Stimulated activated CD4-positive, alpha-beta T cell treated with anti-CD3 and anti-CD28 coated beads, Interleukin-15, amount 100 ng/mL, for 48 hours (primary cell): ENCODE measurements at regions not wholly inside any gene's neighbourhood (a gene's known extent, or its start where the extent isn't known, plus 50 kb on each side); places are given as distances from the start of the nearest gene placed in this dataset.

Experiments
- DNase-seq, 2 donors: peaks; one replicate each; pipeline ENCODE4 v3.0.0-alpha.2; 2020; ENCODE audit warnings: low read depth in 2 of 2

- no peak for DNase-seq
Observed at GRCh38 chr3:82093641-82094040, 332.2 kb upstream of the GBE1 start.

DNA sequence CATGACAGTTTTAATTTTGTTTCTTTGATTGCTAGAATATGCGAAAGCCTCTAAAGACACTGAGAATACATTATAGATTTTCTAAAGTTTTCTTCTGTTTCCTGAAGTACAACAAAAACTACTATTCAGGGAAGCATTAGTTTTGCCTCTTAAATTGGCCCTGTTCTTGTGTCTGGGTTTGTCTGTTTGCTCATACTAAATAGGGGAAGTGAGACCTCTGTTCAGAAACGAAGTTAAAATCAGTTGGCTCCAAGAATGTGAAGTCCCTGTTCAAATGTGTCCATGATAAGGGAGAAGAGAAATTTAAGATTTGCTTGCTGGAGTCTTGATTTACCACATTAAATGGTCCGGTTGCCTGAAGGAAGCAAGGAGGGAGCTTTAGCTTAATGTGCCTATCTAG is 327.3 kb upstream of the GBE1 start:
- no peak for DNase-seq

- DNase-seq = no peak
Observed at GRCh38 chr3:82087958-82088357, 326.5 kb upstream of the GBE1 start.

- no peak for DNase-seq
Observed at GRCh38 chr3:82085851-82086475, 324.5 kb upstream of the GBE1 start.

GRCh38 chr3:82085356-82085755 is 323.9 kb upstream of the GBE1 start:
- no peak for DNase-seq

- no peak for DNase-seq
Observed at GRCh38 chr3:82084824-82085223, 323.4 kb upstream of the GBE1 start.

DNA sequence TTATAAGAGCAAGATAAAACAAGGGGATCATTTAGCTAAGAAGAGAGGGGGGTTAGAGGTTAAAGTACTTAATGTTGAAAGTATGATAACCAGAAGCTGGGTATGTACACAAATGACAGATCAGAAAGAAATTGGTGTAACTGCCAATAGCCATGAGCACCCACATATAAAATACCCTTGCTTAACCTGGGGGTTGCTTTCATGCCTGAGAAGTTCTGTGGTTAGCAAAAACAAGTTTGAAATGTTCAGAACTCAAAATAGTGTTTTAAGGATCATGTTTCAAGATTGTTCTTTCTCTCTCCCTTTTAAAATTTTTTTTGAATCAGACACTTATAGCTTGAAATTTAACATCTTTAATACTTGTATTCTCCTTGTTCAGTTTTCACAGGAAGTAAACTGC is 321.4 kb upstream of the GBE1 start:
- DNase-seq = no peak

- DNase-seq = no peak
Observed at GRCh38 chr3:82081351-82081750, 319.9 kb upstream of the GBE1 start.

GRCh38 chr3:82080792-82081191 is 319.3 kb upstream of the GBE1 start:
- DNase-seq = no peak

- DNase-seq = no peak
Observed at GRCh38 chr3:82080261-82080660, 318.8 kb upstream of the GBE1 start.

DNA sequence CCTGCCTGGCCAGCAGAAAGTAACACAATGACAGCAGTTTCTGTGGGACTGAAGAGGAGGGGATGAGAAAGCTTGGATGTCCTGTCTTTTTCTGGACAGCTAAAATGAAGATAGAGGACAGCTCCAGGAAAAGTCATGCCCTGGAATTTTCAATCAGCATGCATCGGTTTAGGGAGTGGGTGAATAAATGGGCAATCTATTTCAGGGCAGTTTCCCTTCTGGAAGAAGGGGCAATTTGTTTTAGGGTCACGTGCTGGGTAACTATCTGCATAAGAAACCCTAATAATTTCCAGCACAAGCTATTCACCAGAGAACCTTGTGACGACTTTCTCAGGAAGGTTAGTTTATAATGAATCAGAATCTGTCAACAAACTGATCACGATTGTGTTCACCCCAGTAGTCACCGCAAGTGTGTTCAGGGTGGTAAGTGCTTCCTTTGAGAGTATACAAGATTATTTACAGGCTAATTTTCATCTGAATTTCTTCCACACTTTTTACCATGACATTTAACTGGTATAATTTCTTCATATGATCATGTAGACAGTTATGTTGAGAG is 318.0 kb upstream of the GBE1 start:
- DNase-seq = no peak

GRCh38 chr3:82078246-82078645 is 316.8 kb upstream of the GBE1 start:
- DNase-seq = no peak

DNA sequence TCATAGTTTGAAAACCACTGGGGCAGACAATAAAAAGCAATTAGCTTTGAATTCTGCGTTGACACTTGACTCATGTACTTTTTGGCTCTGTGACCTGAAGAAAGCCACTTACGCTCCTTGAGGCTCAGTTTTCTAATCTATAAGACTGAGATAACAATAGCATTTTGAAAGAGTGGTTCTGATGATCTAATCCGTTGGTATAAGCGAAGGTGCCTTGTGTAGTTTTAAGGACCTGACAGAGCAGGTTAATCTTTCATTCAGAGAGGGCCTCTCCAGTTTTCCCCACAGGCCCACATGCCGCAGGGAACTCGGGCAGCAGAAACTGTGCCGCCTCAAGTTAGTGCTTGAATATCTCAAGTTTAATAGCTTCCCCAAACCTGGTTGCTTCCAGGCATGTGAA is 306.0 kb upstream of the GBE1 start:
- no peak for DNase-seq

DNA sequence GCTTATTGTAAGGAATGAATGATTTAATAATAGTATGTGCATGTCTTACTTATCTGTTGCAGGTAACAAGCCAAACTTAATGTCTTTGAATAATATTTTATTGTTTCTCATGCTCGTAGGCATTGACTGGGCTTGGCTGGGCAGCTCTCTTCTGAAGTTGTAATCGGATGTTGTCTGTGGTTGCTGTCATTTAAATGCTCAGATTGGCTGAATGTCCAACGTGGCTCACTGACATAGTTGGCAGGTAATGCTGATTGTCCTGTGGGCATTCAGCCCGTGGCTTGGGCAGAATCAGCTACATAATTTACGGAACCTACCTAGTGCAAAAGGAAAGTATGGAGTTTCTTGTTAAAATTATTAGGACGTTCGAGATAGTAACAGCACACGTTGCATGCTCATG is 297.4 kb upstream of the GBE1 start:
- no peak for DNase-seq

- no peak for DNase-seq
Observed at GRCh38 chr3:82055792-82056191, 294.3 kb upstream of the GBE1 start.

DNA sequence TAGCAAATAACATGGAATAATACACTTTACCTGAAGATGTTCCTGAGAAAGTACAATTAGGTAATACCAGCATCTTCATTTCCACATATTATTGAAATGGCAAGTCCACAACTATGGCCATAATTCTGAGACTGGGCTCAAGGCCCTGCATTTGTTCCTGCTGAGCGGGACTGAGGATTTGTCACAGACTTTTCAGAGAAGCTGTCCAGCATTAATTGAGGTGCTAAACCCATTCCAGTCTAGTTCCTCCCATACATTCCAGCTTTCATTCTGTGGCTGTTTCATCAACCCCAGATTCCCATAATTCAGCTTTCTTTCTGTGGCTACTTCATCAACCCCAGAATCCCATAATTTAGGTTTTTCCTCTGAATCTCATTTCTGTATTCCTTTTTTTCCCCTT is 293.4 kb upstream of the GBE1 start:
- no peak for DNase-seq

DNA sequence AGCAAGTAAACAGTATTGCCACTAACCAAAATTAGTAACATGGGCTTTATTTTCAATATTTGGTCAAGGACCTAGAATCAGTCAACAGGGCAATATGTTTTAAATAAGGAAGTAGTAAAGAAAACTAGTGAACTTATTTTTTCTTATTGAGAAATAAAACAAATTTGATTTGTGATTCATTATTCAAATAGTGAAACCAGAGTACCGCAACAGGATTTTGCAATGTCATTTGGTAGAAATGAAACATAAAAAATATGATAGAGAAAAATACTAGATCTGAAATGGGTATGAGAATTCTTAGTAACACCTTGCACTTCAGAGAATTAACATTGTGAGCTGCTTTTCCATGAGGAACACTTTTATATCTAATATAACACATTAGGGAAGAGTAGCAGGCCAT is 291.8 kb upstream of the GBE1 start:
- no peak for DNase-seq

DNA sequence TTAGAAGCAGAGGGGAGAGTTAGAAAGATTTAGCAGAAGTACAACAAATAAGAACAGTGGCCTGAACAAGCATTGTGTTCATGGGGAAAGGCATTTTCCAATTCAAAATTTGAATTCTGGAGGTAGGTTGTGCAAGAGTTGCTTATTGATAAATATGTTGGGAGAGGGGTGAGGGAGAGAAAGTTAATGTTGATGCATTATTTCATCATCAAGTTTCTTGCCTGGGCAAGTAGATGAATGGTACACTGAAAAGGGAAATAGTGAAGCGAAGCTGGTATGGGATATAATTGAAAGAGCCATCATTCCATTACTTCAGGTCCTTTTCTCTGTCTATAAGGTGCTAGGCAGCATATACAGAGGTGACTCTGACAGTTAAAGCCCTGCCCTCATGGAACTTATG is 288.9 kb upstream of the GBE1 start:
- DNase-seq = no peak

DNA sequence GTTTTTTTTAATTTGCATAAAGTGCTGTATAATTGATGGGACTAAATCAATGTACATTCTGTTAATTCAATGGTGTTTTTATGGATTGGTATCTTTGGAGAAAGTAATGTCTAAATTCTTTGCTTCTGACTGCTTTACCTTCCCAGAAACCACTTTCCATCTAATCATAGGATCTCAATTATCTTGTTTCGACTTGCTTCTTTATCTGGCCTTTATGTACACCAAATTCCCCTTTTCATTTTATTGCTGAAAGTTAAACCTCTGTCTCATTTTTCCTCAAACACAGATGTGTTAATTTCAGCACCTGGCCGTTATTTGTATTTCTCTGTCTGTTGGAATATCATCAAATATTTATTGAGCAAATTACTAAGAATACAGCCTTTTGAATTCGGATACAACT is 287.3 kb upstream of the GBE1 start:
- no peak for DNase-seq

DNA sequence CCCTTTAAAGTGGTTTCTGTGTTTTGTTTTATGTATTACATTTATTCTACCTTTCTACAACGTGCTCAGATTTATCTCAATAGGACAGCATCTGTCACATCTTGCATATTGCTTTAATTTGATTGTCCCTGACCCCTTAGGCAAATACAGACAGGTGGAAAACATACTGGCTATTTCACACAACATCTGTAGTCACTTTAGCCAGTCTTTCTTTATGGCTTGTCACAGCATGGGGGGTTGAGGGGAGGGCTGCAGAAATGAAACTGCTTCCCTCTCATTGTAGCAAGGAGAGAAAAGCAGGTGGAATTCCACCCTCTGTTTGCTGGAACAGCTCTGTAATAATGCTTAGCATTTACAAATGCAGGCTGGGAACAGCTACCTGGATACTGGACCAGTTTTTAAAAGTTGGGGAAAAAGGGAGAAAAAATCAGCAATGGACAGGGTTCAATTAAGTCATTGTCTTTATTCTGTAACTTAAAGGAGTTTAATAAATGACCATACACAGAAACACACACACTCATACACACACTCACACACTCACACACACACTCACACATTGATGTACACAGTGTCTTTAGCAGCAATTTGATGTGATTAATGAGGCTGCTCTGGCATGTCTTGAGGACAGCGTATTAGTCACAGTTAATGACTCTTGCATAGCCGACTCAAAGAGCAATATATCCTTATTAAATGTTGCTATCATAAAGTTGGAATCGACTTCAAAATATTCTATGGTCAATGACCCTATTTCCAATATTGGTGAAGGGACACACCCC is 283.7 kb upstream of the GBE1 start:
- no peak for DNase-seq

DNA sequence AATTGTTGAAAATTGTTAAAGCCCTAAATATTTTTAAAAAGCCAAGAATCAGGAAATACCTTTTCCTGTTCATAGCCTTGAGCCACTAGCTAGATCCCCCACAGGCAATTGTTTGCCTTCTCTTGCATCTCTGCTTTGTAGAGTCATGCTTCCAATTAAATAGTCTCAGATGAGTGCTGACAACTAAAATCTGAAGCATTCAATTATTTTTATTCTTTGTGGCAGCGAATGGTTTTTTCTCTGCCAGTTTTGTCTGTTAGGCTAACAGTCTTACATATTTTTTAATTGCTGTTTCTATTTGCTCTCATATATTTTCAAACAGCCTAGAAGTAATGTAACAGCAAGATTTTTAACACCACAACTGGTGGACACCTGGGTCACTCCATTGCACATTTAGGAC is 277.1 kb upstream of the GBE1 start:
- DNase-seq = no peak

- DNase-seq = no peak
Observed at GRCh38 chr3:82033186-82033585, 271.7 kb upstream of the GBE1 start.

- DNase-seq = no peak
Observed at GRCh38 chr3:82031596-82031995, 270.2 kb upstream of the GBE1 start.
